H1 (cell line): ENCODE measurements at regions not wholly inside any gene's neighbourhood (a gene's known extent, or its start where the extent isn't known, plus 50 kb on each side); places are given as distances from the start of the nearest gene placed in this dataset.

Experiments used
- CTCF ChIA-PET: fragments of 300-600 bp; sonication (Branson Sonifier 250); formaldehyde crosslinking; loops from one replicate; lab custom pipeline; 2021; ENCODE audit not compliant: partially characterized antibody; lab: Charles Lee
- POLR2A ChIA-PET: fragments of 300-600 bp; sonication (Branson Sonifier 250); formaldehyde crosslinking; loops from one replicate; lab custom pipeline; 2021; ENCODE audit warnings: inconsistent platforms; ENCODE audit not compliant: partially characterized antibody; lab: Charles Lee
- DNase-seq, 2 experiments: peaks; one replicate each; pipeline versions ENCODE4 v3.0.0 to v3.0.0-alpha.2; 2010 to 2022; ENCODE audit warnings: low spot score in 2 of 2, low read depth in 1 of 2, mixed read lengths in 1 of 2
- FAIRE-seq: peaks from 2 replicates; lab custom pipeline; 2011; peaks lifted over from hg19 to GRCh38; lab: Jason Lieb, UNC
- H2AFZ ChIP-seq: 2 replicates; pipeline ENCODE4 v1.8.1; 2012; ENCODE audit warnings: low read length, inconsistent platforms
- H2AK5ac ChIP-seq: 2 replicates; pipeline ENCODE4 v1.6.1; 2013; ENCODE audit warnings: low read depth, low read length
- H2BK120ac ChIP-seq: replicated peaks from 2 replicates; pipeline ENCODE3; 2013; ENCODE audit warnings: low read depth, low read length, inconsistent platforms
- H2BK12ac ChIP-seq: 2 replicates; pipeline ENCODE4 v1.6.1; 2013; ENCODE audit warnings: low read depth, low read length
- H2BK15ac ChIP-seq: 2 replicates; pipeline ENCODE4 v1.6.1; 2013; ENCODE audit warnings: low read length
- H2BK20ac ChIP-seq: 2 replicates; pipeline ENCODE4 v1.6.1; 2013; ENCODE audit warnings: low read length
- H2BK5ac ChIP-seq: 2 replicates; pipeline ENCODE4 v1.6.1; 2013; ENCODE audit warnings: low read depth, low read length
- H3K14ac ChIP-seq: 2 replicates; pipeline ENCODE4 v1.6.1; 2013; ENCODE audit warnings: inconsistent platforms; ENCODE audit not compliant: insufficient read length
- H3K18ac ChIP-seq: 2 replicates; pipeline ENCODE4 v1.6.1; 2013; ENCODE audit warnings: low read length; ENCODE audit errors: extremely low read depth
- H3K23ac ChIP-seq: 2 replicates; pipeline ENCODE4 v1.6.1; 2013; ENCODE audit warnings: inconsistent platforms; ENCODE audit not compliant: insufficient read length
- H3K23me2 ChIP-seq: 2 replicates; pipeline ENCODE4 v1.6.1; 2013; ENCODE audit warnings: low read depth, low read length
- H3K27ac ChIP-seq: 2 replicates; pipeline ENCODE4 v1.6.1; 2011; ENCODE audit warnings: low read depth, low read length, inconsistent platforms
- H3K27me3 ChIP-seq, 4 experiments: replicated peaks in 1 of 4; 1 replicate in 1 of 4; 2 replicates in 3 of 4; pipeline versions ENCODE4 v1.6.1 to v1.8.1; 2011 to 2013; ENCODE audit warnings: low read length in 3 of 4, mild to moderate bottlenecking in 3 of 4, inconsistent platforms in 2 of 4, mixed read lengths in 2 of 4, moderate library complexity in 1 of 4; ENCODE audit not compliant: control insufficient read depth in 3 of 4, insufficient read depth in 3 of 4; ENCODE audit errors: extremely low read depth in 1 of 4
- H3K36me3 ChIP-seq, 4 experiments: 2 replicates each; pipeline versions ENCODE4 v1.6.1 to v1.8.1; 2011 to 2013; ENCODE audit warnings: mild to moderate bottlenecking in 4 of 4, low read length in 3 of 4, moderate library complexity in 2 of 4, control low read depth in 1 of 4, inconsistent platforms in 1 of 4; ENCODE audit not compliant: insufficient read depth in 4 of 4, control insufficient read depth in 2 of 4
- H3K4ac ChIP-seq: replicated peaks from 2 replicates; pipeline ENCODE3; 2013; ENCODE audit warnings: low read length, low read depth, mixed read lengths, inconsistent platforms; ENCODE audit not compliant: insufficient read length
- H3K4me1 ChIP-seq, 4 experiments: replicated peaks in 1 of 4; 1 replicate in 1 of 4; 2 replicates in 3 of 4; pipeline versions ENCODE4 v1.6.1 to v1.8.1; 2011 to 2013; ENCODE audit warnings: low read length in 3 of 4, inconsistent platforms in 2 of 4, mixed read lengths in 1 of 4; ENCODE audit not compliant: insufficient read depth in 4 of 4, control insufficient read depth in 3 of 4
- H3K4me2 ChIP-seq, 2 experiments: 2 replicates each; pipeline versions ENCODE4 v1.6.1 to v1.8.1; 2011 to 2013; ENCODE audit warnings: low read depth in 2 of 2, low read length in 2 of 2, control low read depth in 1 of 2, inconsistent platforms in 1 of 2, mild to moderate bottlenecking in 1 of 2; ENCODE audit not compliant: insufficient read depth in 1 of 2
- H3K4me3 ChIP-seq, 4 experiments: fragments of 200-600, 300-600 bp in 1 of 4; sonication (generic), shearing (Covaris generic), sonication (Bioruptor Twin) in 1 of 4; 2 replicates each; pipeline versions ENCODE4 v1.5.1 to v1.8.1; 2011 to 2016; ENCODE audit warnings: low read length in 4 of 4, low read depth in 3 of 4, control low read depth in 2 of 4, inconsistent platforms in 2 of 4, mild to moderate bottlenecking in 2 of 4, mixed read lengths in 1 of 4, moderate library complexity in 1 of 4; ENCODE audit not compliant: insufficient read depth in 2 of 4; ENCODE audit errors: extremely low read depth in 1 of 4
- H3K56ac ChIP-seq: replicated peaks from 2 replicates; pipeline ENCODE3; 2013; ENCODE audit warnings: low read depth, mild to moderate bottlenecking, mixed read lengths, low read length, inconsistent platforms; ENCODE audit not compliant: insufficient read length
- H3K79me1 ChIP-seq: 2 replicates; pipeline ENCODE4 v1.6.1; 2013; ENCODE audit warnings: low read depth, low read length, control low read depth
- H3K79me2 ChIP-seq, 2 experiments: 2 replicates each; pipeline versions ENCODE4 v1.6.1 to v1.8.1; 2012 to 2013; ENCODE audit warnings: low read length in 2 of 2, mild to moderate bottlenecking in 2 of 2, inconsistent platforms in 1 of 2; ENCODE audit not compliant: insufficient read depth in 2 of 2, control insufficient read depth in 1 of 2
- H3K9ac ChIP-seq, 4 experiments: replicated peaks in 1 of 4; 1 replicate in 1 of 4; 2 replicates in 3 of 4; pipeline versions ENCODE4 v1.6.1 to v1.8.1; 2011 to 2013; ENCODE audit warnings: low read depth in 3 of 4, low read length in 3 of 4, control low read depth in 2 of 4, mild to moderate bottlenecking in 2 of 4, moderate library complexity in 2 of 4, inconsistent platforms in 1 of 4; ENCODE audit errors: extremely low read depth in 1 of 4
- H3K9me3 ChIP-seq, 2 experiments: 2 replicates each; pipeline versions ENCODE4 v1.6.1 to v1.8.1; 2012 to 2013; ENCODE audit warnings: mild to moderate bottlenecking in 2 of 2, moderate library complexity in 2 of 2, control low read depth in 1 of 2, inconsistent platforms in 1 of 2, low read depth in 1 of 2, low read length in 1 of 2, mixed read lengths in 1 of 2; ENCODE audit not compliant: insufficient read depth in 2 of 2
- H4K20me1 ChIP-seq, 2 experiments: replicated peaks in 1 of 2; 2 replicates each; pipeline versions ENCODE3 to v1.8.1; 2011 to 2013; ENCODE audit warnings: inconsistent platforms in 2 of 2, low read length in 2 of 2, mild to moderate bottlenecking in 1 of 2; ENCODE audit not compliant: insufficient read depth in 2 of 2, control insufficient read depth in 1 of 2
- H4K5ac ChIP-seq: 2 replicates; pipeline ENCODE4 v1.6.1; 2013; ENCODE audit warnings: low read length, low read depth, mixed read lengths, inconsistent platforms; ENCODE audit not compliant: insufficient read length
- H4K8ac ChIP-seq: 2 replicates; pipeline ENCODE4 v1.8.0; 2013; ENCODE audit warnings: mild to moderate bottlenecking, moderate library complexity, low read length, inconsistent platforms; ENCODE audit not compliant: insufficient read depth; ENCODE audit errors: extremely low read depth
- H4K91ac ChIP-seq: replicated peaks from 2 replicates; pipeline ENCODE3; 2013; ENCODE audit warnings: low read length, mixed read lengths, inconsistent platforms; ENCODE audit not compliant: insufficient read length
- CHD1 ChIP-seq: IDR thresholded peaks from 2 replicates; pipeline ENCODE4 v1.6.1; 2012; ENCODE audit warnings: low read depth, low read length, improper control_type of control experiment
- CHD2 ChIP-seq: IDR thresholded peaks from 2 replicates; pipeline ENCODE4 v1.6.1; 2012; ENCODE audit warnings: low read length, improper control_type of control experiment
- PHF8 ChIP-seq: fragments of 200-600 bp; sonication (generic); conservative IDR thresholded peaks from 2 replicates; pipeline ENCODE4 v1.7.1; 2012; ENCODE audit warnings: low read depth, mild to moderate bottlenecking, inconsistent platforms, low read length, moderate library complexity
- POLR2AphosphoS5 ChIP-seq: IDR thresholded peaks from 2 replicates; pipeline ENCODE4 v1.6.1; 2011; ENCODE audit warnings: low read depth, low read length
- SIRT6 ChIP-seq: IDR thresholded peaks from one replicate; pipeline ENCODE4 v1.7.1; 2012; ENCODE audit warnings: low read length, inconsistent platforms
- SIX5 ChIP-seq: IDR thresholded peaks from 2 replicates; pipeline ENCODE4 v1.6.1; 2011; ENCODE audit warnings: mild to moderate bottlenecking, low read depth, low read length
- SP2 ChIP-seq: IDR thresholded peaks from 2 replicates; pipeline ENCODE4 v1.6.1; 2012; ENCODE audit warnings: mild to moderate bottlenecking, low read length, inconsistent platforms
- TAF1 ChIP-seq: IDR thresholded peaks from 2 replicates; pipeline ENCODE4 v1.6.1; 2011; ENCODE audit warnings: mild to moderate bottlenecking, low read depth, low read length
- WGBS, 2 experiments: shearing (Covaris generic) in 1 of 2; methylation state at CpG; one replicate each; pipeline versions ENCODE4 v1.1.6 to v1.1.7; 2013 to 2015; ENCODE audit warnings: low lambda C conversion rate in 2 of 2, mixed read lengths in 2 of 2, inconsistent platforms in 1 of 2, low coverage in 1 of 2, missing lambda C conversion rate in 1 of 2; ENCODE audit not compliant: insufficient replicate concordance in 2 of 2, insufficient coverage in 1 of 2, insufficient read length in 1 of 2; ENCODE audit errors: extremely low coverage in 1 of 2, missing lambda C conversion rate in 1 of 2; 5-methylcytosine and 5-hydroxymethylcytosine counted together

GRCh38 chr2:239689410-239689809 lies 288.6 kb upstream of the HDAC4 start:
- Histone ChIP-seq H2AFZ (no peak overlapping the region), H3K14ac (no peak overlapping the region), H4K8ac (no peak overlapping the region), H3K9me3 (no peaks in the 10 kb centered on the region), H3K79me1 (no peaks in the 10 kb centered on the region), H3K27me3 (no peaks in the 10 kb centered on the region), H2BK12ac (no peak overlapping the region), H3K79me2 (no peaks in the 10 kb centered on the region), H3K4ac (no peak overlapping the region), H3K4me1 (peaks cover 0 to 6% (median 4%) of the 10 kb centered on the region in 4 experiments; a peak in 3 of 7 replicates), H3K23ac (no peak overlapping the region), H4K20me1 (no peaks in the 10 kb centered on the region), H3K9ac (no peak overlapping the region), H3K27ac (no peak overlapping the region), H4K5ac (no peak overlapping the region), H2BK120ac (no peak overlapping the region), H2BK15ac (no peak overlapping the region), H3K23me2 (no peaks in the 10 kb centered on the region), H3K4me2 (no peak overlapping the region), H3K18ac (no peak overlapping the region), H2BK20ac (no peak overlapping the region), H3K36me3 (no peaks in the 10 kb centered on the region), H4K91ac (no peak overlapping the region), H2BK5ac (no peak overlapping the region), H3K4me3 (no peak overlapping the region), H2AK5ac (no peak overlapping the region), H3K56ac (no peak overlapping the region)
- no peak for FAIRE-seq
- ChIA-PET POLR2A (no interaction called here), CTCF (no interaction called here)
- DNase-seq, result no peak
- 83% methylated on average over 7 of the region's 8 CpGs; no CpG with 5 or more reads in 1 of the 2 experiments for WGBS, 2 experiments
- TF ChIP-seq CHD2, result no peak
- no peak for TF ChIP-seq SIX5
- no peak for TF ChIP-seq PHF8
- no peak for TF ChIP-seq SP2
- no peak for TF ChIP-seq CHD1
- TF ChIP-seq TAF1, result no peak
- no peak for TF ChIP-seq SIRT6
- TF ChIP-seq POLR2AphosphoS5, result no peak
